ENCODE measurements at regions not wholly inside any gene's neighbourhood (a gene's known extent, or its start where the extent isn't known, plus 50 kb on each side); places are given as distances from the start of the nearest gene placed in this dataset.

DNA sequence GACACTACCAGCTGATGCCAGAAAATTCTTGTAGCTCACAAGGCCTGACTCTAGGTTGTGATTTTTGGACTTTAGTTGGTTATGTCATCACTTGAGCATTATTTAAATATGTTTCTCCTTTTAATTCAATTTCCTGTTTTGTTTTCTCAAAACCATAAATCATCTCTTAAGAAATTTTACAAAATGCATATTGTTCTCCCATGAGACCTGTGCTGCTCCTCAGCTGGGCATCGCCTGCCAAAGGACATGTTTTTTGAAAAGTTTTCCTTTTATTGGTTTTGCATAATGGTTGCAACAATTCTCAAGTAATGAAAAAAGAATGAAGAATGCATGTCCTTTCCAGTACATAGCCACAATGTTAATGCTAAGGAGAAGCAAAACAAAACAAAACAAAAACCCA, 204.7 kb upstream of the LYPLAL1 start:
- TF ChIP-seq, protein P1, sequence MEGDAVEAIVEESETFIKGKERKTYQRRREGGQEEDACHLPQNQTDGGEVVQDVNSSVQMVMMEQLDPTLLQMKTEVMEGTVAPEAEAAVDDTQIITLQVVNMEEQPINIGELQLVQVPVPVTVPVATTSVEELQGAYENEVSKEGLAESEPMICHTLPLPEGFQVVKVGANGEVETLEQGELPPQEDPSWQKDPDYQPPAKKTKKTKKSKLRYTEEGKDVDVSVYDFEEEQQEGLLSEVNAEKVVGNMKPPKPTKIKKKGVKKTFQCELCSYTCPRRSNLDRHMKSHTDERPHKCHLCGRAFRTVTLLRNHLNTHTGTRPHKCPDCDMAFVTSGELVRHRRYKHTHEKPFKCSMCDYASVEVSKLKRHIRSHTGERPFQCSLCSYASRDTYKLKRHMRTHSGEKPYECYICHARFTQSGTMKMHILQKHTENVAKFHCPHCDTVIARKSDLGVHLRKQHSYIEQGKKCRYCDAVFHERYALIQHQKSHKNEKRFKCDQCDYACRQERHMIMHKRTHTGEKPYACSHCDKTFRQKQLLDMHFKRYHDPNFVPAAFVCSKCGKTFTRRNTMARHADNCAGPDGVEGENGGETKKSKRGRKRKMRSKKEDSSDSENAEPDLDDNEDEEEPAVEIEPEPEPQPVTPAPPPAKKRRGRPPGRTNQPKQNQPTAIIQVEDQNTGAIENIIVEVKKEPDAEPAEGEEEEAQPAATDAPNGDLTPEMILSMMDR (IDR thresholded peaks at IDR 0.05): no peak
- no peak for TF ChIP-seq POLR2A (IDR thresholded peaks at IDR 0.05)
- no peak for TF ChIP-seq POLR2AphosphoS5 (IDR thresholded peaks at IDR 0.05)
